ENCODE measurements at regions not wholly inside any gene's neighbourhood (a gene's known extent, or its start where the extent isn't known, plus 50 kb on each side); places are given as distances from the start of the nearest gene placed in this dataset.

- no peak for DNase-seq (ENCODE audit: low spot score)
Measured at GRCh38 chr16:86134802-86135461, 236.0 kb downstream of the IRF8 start.

- no peak for DNase-seq (ENCODE audit: low spot score)
Measured at GRCh38 chr16:86137359-86137758, 238.4 kb downstream of the IRF8 start.

- no peak for DNase-seq (ENCODE audit: low spot score)
Measured at GRCh38 chr16:86138121-86139085, 239.4 kb downstream of the IRF8 start.

- DNase-seq (ENCODE audit: low spot score) = no peak
Measured at GRCh38 chr16:86142801-86143236, 243.9 kb downstream of the IRF8 start.

- DNase-seq (ENCODE audit: low spot score) = no peak
Measured at GRCh38 chr16:86143666-86144065, 244.7 kb downstream of the IRF8 start.

GRCh38 chr16:86145669-86146068 is 246.7 kb downstream of the IRF8 start:
- no peak for DNase-seq (ENCODE audit: low spot score)

- no peak for DNase-seq (ENCODE audit: low spot score)
Measured at GRCh38 chr16:86150641-86151238, 251.8 kb downstream of the IRF8 start.

- DNase-seq (ENCODE audit: low spot score) = no peak
Measured at GRCh38 chr16:86151239-86151851, 252.4 kb downstream of the IRF8 start.

GRCh38 chr16:86156155-86156554 is 257.2 kb downstream of the IRF8 start:
- DNase-seq (ENCODE audit: low spot score) = no peak

- no peak for DNase-seq (ENCODE audit: low spot score)
Measured at GRCh38 chr16:86157616-86158247, 258.8 kb downstream of the IRF8 start.

- no peak for DNase-seq (ENCODE audit: low spot score)
Measured at GRCh38 chr16:86158688-86159360, 259.9 kb downstream of the IRF8 start.

- no peak for DNase-seq (ENCODE audit: low spot score)
Measured at GRCh38 chr16:86165479-86165878, 266.5 kb downstream of the IRF8 start.

- no peak for DNase-seq (ENCODE audit: low spot score)
Measured at GRCh38 chr16:86166414-86166813, 267.5 kb downstream of the IRF8 start.

GRCh38 chr16:86167061-86167460 is 268.1 kb downstream of the IRF8 start:
- no peak for DNase-seq (ENCODE audit: low spot score)

GRCh38 chr16:86170720-86171119 is 271.8 kb downstream of the IRF8 start:
- no peak for DNase-seq (ENCODE audit: low spot score)

GRCh38 chr16:86171329-86171728 is 272.4 kb downstream of the IRF8 start:
- no peak for DNase-seq (ENCODE audit: low spot score)

- DNase-seq (ENCODE audit: low spot score) = no peak
Measured at GRCh38 chr16:86175816-86176215, 276.9 kb downstream of the IRF8 start.

GRCh38 chr16:86176462-86176861 is 277.5 kb downstream of the IRF8 start:
- DNase-seq (ENCODE audit: low spot score) = no peak

GRCh38 chr16:86180244-86180643 is 281.3 kb downstream of the IRF8 start:
- no peak for DNase-seq (ENCODE audit: low spot score)

GRCh38 chr16:86180780-86181179 is 281.8 kb downstream of the IRF8 start:
- no peak for DNase-seq (ENCODE audit: low spot score)

GRCh38 chr16:86181526-86181925 is 282.6 kb downstream of the IRF8 start:
- no peak for DNase-seq (ENCODE audit: low spot score)
